Renal cortical epithelial cell (primary cell): ENCODE measurements at regions not wholly inside any gene's neighbourhood (a gene's known extent, or its start where the extent isn't known, plus 50 kb on each side); places are given as distances from the start of the nearest gene placed in this dataset.
A peak's percentile ranks its signal among the peaks of the same experiment; 100 is the strongest.

Source experiments
- DNase-seq: peaks from one replicate; pipeline ENCODE4 v3.0.0-alpha.2; 2011; ENCODE audit warnings: low read depth

- DNase-seq, result no peak
Measured at GRCh38 chr11:45089676-45090499, 56.6 kb upstream of the PRDM11 start.

- no peak for DNase-seq
Measured at GRCh38 chr11:45090607-45091006, 55.8 kb upstream of the PRDM11 start.

- DNase-seq, result peak; percentile 39
Measured at GRCh38 chr11:45091563-45092403, 54.7 kb upstream of the PRDM11 start.

- no peak for DNase-seq
Measured at GRCh38 chr11:45092404-45092785, 54.0 kb upstream of the PRDM11 start.

GRCh38 chr11:45092901-45093760 is 53.3 kb upstream of the PRDM11 start:
- peak; percentile 73 for DNase-seq

- DNase-seq, result no peak
Measured at GRCh38 chr11:45093761-45094455, 52.5 kb upstream of the PRDM11 start.

GRCh38 chr11:45094958-45095690 is 51.3 kb upstream of the PRDM11 start:
- DNase-seq, result no peak

- no peak for DNase-seq
Measured at GRCh38 chr11:45095691-45096010, 50.8 kb upstream of the PRDM11 start.

GRCh38 chr11:45096636-45097035 is 49.8 kb upstream of the PRDM11 start:
- DNase-seq, result no peak
